ENCODE measurements at regions not wholly inside any gene's neighbourhood (a gene's known extent, or its start where the extent isn't known, plus 50 kb on each side); places are given as distances from the start of the nearest gene placed in this dataset.
"Not testable (repeated sequence)": the region's sequence is repeated elsewhere in the genome, so short reads cannot be mapped to it uniquely, and the experiment has no call there.

DNA sequence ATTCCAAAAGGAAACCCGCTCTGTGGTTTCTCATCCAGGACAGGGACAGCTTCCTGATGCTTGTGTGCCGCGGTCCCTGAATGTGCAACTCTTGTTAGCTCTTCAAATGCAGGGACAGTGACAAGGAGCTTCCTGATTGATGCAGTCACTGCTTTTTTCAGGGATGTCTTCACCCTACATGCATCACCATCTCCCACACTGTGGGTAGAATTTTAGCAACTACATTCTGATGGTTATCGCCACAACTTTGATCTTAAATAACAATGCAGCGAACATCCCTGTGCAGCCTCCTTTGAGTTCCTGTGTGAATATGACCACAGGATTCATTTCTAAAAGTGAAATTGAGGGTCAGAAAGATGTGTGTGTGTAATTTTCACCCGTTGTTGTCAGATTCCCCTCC is 115.0 kb downstream of the GGTLC2 start:
- DNase-seq: no peak

DNA sequence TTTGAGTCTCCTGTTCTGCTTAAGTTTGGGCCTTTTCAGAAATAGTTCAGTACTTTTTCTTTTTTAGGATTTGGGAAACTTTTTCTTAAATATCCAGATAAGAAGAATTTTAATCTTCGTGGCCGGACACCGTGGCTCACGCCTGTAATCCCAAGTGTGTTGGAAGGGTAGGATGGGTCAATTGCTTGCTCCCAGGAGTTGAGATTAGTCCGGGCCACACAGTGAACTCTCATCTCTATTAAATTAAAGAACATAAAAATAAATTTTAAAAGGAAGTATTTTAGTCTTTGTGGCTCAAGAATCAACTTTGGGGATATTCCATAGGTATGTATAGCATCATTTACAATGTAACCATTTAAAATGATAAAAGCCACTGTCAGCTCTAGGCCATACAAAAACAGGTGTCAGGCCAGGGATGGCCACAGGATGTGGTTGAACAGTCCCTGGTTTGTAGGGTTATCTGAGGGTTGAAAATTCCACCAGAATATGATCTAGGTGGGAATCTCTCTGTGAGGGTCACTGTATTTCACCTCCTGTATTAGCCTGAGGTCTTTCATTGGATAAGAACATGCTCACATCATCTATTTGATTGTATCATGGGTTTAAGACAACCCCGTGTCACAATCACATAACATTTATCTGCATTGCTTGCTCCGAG is 115.6 kb downstream of the GGTLC2 start:
- no peak for DNase-seq

DNA sequence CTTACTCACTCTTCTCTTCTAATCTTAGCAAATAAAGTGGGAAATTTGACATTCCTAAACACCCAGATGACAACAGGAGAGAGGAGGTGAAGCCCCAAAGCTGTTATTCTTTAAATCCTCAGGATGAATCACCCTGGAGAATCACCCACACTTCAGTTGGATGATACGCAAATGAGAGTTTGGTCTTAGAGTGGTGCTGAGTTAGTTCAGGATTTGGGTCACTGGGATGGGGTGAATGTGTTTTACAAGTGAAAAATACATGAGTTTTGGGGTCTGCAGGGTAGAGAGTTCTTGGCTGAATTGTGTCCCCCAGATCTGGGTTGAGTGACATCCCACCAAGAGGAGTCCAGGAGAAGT is 117.2 kb downstream of the GGTLC2 start:
- DNase-seq: no peak

DNA sequence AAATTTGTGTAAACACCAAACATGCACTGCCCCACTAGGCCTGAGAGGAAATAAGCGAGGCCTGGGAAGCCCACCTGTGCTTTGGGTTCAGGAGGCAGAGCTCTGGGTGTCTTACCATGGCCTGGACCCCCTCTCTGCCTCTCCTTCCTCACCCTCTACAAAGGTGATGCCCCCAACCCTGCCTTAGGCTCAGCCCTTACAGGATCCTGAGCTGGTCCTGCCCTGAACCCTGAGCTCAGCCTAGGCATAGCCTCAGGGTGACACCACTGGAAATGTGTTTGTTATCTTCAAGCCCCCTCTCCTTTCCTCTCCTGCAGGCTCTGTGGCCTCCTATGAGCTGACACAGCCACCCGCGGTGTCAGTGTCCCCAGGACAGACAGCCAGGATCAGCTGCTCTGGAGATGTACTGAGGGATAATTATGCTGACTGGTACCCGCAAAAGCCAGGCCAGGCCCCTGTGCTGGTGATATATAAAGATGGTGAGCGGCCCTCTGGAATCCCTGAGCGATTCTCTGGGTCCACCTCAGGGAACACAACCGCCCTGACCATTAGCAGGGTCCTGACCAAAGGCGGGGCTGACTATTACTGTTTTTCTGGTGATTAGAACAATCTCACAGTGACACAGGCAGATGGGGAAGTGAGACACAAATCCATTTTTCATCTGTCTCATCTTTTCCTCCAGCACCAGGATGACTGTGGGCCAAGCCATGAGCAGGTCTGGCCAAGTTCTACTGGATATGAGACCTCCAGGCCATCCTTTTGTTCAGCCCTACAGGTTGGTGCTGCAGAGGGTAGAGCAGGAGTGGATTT is 117.8 kb downstream of the GGTLC2 start:
- no peak for DNase-seq

DNA sequence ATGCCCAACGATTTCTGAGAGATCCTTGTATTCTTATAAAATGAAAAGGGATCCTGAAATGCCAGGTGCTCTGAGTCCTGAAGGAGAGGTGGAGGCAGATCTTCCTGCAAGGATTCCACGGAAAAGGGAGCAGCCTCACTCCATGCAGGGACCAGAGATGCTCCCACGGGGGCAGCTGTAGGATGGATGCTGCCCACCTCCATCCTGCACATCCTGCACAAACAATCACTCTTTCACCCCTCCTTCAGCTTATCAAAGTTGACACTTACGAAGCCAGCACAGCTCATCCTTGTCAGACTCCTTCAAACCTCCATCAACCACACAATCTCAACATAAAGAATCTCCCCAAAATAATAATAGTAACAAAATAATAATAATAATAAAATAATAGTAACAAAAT is 119.1 kb downstream of the GGTLC2 start:
- DNase-seq: no peak

DNA sequence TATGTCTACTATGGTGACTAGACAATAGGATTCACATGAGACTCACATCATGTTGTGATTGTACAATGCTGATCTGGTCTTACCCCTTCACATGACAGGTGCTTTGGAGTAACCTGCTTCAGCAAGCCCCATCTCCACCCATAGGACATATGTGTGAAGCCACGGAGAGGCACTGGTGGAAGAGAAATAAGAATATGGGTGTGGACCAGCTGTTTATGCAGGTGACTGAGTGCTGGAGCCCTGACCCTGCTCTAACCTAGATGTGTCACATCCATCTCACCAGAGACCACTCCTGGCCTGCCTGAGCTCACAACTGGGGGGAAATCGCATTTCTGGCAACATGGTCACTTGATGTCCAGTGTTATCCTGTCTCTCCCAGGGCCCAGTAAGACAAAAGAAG is 119.7 kb downstream of the GGTLC2 start:
- no peak for DNase-seq

DNA sequence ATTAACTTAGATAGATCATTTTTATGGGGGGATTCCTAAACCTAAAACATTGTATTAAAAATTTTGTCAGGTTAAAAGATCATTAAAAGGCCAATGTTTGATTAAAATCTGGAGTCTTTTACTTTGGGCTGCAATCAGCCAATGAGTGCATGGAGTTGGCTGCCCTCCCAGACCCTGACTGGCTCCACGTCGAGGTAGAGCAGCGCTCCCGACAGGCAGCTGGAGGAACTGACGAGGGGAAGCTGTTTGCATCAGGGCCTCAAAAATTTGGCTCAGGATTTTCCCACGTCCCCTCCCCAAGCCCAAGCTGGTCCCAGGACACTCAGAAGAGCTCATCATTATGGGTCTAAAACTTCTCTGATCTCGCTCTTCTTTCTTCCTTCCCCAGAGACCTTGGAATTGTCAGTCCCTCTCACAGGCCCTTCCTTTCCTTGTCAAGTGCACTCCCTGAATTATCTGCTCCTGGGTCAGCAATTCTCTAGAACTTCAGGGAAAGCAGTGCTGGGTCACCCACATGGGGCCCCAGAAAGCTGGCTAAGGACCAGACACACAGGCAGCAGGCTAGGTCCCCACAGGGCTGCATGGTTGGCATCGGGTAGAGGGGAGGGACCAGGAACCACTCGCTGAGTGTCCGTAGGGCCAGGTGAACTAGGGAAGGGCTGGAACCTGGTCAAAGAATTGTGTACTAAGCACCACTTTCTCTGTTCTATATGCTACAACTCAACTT is 119.6 kb upstream of the IGLL5 start:
- no peak for DNase-seq

DNA sequence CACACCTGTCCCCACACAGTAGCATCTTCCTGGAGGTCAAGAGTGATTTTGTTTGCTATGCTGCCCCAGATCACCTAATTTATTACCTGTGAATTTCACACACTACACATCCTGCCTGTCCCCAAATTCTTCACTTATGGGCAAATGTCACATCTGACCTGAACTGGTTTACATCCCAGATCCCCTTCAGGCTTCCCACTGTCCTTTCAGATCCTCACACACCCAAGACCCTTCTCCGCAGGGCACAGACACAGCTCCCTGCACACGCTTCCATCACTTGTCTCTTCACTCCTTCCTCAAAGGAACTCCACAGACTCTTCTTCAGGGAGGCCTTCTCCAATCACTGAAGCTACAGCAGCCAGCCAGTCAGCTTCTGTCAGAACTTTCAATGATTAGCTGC is 118.7 kb upstream of the IGLL5 start:
- DNase-seq: no peak

DNA sequence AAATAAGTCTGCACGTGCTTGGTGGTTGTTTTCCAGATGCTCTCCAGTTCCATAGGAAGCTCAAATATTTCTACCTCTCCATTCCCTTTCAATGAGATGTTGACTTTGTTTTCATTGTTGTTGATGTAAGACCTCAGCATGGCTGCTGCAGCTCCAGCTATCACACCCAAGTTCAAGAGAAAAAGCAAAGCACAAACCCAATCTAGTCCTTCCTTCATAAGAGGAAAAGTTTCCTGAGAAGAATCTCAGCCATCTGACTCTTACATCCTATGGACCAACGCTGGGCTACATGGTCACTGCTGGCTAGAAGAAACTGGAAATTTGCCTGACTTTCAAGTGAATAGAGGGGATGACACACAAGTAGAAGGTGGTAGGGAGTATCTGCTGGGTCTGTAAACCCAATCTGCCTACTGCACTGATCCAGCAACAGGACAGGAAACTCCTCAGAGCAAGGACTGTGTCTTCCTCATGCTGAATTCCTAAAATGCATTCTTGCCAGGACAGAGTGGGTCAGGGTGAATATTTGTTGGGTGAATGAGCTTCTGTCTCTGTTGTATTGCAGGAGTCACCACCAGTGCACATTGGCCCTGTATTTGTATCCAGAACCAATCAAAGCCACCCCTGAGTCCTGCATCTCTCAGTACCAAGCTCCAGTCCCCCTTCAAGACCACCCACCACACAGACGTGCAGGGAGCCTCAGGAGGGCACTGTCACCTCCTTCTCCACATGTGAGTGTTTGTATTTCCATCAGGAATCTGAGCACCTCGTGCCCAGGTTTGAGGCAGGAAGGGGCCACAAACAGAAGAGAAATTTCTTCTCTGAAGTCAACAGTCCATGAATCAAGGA is 118.0 kb upstream of the IGLL5 start:
- no peak for DNase-seq

DNA sequence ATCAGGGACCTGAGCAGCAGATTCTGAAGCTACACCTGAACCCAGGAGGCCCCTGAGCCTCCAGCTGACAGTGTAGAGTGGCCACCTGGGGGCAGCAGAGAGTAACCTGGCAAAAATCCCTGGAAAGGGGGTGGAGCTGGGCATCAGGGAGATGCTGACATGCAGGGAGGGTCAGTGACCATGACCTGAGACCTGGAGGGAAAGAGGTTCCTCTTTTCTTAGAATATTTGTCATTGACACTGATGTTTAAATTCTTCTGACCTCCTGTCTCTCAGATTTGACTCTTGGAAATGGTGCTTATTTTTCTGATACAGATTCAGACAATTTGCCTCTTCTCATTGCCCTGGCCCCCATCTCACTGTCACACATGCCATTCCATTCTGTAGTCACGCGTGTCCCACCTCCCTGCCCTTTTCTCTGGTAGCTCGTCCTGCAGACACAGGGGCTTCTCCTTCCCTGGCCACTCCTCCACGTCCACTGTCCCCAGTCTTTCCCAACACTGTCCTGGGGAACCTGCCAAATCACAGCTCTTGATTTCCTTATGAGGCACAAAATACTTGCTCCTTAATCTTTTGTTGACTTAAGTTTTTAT is 117.2 kb upstream of the IGLL5 start:
- DNase-seq: no peak

DNA sequence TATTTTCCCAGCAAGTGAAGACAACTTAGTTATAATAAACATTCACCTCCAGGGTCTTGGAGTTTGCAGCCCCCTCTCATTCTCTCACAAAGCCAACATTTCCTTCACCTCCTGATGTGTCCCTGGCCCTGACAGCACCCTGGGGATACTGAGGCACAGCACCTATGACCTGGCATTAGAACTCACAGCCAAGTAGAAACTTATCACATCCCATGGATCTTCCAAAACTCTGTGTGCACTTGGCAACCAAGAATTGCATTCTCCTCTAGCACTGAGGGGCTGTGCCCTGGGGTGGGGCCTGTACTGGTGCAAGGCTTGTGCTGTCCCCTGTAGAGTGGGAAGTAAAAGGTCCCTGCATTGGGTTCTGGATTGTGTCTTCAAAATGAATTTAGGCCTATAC is 116.7 kb upstream of the IGLL5 start:
- no peak for DNase-seq

DNA sequence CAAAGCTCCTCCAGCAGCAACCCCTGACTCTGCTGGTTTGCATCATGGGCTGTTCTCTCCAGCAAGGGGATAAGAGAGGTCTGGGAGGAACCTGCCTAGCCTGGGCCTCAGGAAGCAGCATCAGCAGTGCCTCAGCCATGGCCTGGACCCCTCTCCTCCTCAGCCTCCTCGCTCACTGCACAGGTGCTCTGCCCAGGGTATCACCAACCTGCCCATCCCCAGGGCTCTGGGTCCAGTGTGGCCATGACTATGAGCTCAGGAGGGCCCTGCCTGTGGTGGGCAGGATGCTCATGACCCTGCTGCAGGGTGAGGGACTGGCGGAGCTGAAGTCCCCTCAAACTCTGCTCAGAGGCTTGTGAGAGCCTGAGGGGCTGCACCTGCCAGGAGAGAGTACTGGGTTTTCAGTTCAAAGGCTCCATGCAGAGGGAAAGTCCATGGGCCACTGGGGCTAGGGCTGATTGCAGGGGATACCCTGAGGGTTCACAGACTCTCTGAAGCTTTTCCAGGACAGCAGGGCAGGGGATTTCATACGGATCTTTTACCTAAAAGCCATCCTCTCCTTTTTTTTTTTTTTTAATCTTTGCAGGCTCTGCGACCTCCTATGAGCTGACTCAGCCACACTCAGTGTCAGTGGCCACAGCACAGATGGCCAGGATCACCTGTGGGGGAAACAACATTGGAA is 115.8 kb upstream of the IGLL5 start:
- DNase-seq: no peak

DNA sequence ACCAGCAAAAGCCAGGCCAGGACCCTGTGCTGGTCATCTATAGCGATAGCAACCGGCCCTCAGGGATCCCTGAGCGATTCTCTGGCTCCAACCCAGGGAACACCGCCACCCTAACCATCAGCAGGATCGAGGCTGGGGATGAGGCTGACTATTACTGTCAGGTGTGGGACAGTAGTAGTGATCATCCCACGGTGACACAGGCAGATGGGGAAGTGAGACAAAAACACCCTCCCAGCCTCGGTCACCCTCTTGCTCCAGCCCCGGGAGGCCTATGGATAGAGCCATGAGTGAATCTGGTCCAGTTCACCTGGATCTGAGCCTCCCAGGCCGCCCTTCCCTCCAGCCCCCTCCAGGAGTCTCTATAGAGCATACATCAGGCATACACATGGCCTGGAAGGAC is 115.2 kb upstream of the IGLL5 start:
- DNase-seq: no peak

DNA sequence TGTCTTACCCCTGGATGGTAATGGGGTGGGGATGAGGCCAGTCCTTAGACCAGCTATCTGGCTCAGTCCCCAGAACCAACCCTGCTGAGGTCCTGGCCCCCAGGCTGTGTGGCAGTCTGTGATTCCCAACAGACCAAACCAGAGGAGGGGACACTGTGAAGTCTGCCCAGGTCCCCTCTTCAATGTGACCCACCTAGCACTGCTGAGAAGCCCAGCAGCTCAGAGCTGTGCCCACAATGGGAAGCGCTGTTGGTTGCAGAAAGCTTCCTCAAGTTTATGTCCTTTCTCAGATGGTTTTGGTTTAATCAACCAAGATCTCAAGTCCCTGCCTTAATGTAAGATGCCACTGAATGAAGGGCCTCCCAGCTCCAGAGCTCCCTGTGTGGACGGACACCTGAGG is 114.7 kb upstream of the IGLL5 start:
- DNase-seq: no peak

DNA sequence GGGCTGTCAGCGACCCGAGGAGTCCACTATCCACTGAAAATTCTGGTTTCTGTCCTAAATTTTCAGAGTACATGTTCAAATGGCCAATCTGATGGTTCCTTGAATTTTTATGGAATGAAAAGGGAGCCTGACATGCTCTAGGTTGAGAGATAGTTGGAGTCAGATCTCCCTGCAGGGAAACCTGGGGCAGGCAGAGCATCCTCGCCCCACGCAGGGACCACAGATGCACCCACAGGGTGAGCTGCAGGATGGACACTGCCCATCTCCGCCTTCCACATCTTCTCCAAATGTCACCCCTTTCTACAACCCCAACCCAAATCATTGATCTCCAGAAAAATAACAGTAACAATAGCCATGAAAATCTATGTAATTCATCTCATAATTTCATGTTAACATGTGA is 114.2 kb upstream of the IGLL5 start:
- no peak for DNase-seq

DNA sequence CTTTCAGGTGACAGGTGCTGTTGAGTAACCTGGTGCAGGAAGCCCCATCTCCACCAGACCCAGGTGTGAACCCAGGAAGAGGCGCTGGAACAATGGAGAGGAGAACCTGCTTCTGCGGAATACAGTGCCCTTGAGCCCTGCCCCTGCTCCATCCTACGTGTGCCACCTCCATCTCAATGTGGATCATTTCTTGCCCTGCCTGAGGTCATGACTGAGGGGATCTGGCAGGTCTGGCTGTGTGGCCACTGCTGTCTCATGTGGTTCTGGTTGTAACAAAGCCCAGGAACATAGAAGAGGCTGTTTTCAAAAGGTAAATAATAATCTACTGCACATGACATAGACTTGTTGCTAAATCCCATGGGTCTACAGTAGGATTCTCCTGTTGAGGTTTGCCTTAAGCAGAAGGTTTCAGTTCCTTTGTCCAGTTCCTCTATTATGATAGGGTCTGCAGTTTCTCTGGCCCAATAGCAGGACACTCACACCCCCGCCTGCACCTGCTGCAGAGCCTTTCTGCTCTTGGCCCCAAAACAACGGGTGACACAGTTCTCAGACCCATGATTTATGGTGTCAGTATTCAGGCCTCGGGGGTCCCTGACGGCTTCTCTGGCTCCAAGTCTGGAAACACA is 113.5 kb upstream of the IGLL5 start:
- DNase-seq: no peak

DNA sequence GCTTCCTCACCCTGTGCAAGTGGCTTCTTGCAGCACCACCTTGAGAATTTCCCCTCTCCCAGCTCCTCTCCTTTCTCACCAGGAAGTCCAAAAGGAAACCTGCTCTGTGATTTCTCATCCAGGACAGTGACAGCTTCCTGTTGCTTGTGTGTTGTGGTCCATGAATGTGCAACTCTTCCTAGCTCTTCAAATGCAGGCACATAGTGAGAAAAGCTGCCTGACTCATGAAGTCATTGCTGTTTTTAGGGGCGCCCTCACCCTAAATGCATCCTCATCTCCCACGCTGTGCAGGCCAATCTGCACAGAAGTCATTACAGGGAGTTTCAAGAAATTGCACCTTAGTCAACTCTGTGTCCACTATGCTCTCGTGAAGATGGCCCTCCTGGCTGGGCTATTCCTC is 112.9 kb upstream of the IGLL5 start:
- DNase-seq: not testable (repeated sequence)

DNA sequence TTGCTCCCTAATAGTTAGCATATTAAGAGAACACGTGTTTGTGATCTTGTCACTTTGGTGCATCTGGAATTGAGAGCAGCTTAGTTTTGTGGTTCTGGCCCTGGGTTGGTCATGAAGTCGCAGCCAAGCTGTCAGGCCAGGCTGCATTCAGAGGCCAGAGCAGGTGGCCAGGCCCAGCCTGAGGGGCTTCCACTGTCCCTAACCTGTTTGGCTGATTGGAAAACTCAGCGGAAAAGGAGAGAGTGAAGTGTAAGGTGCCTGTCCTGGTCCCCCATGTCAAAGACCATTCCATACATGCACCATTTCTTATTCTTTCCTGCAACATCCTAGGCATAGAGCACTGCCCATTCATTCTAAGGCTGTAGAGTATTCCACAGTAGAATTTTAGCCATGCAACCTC is 111.5 kb upstream of the IGLL5 start:
- DNase-seq: no peak

DNA sequence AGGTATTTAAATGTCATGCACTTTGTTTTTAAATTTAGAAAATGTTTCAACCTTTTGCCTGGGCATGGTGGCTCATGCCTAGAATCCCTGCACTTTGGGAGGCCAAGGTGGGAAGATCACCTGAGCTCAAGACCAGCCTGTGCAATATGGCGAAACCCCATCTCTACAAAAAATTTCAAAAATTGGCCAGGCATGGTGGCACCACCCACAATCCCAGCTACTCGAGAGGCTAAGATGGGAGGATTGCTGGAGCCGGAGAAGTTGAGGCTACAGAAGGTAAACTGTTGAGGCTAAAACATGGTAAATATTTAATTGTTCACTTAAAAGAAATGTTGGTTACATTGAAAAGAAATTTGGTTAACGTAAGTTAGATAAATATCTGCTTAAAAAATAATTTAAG is 108.4 kb upstream of the IGLL5 start:
- no peak for DNase-seq

DNA sequence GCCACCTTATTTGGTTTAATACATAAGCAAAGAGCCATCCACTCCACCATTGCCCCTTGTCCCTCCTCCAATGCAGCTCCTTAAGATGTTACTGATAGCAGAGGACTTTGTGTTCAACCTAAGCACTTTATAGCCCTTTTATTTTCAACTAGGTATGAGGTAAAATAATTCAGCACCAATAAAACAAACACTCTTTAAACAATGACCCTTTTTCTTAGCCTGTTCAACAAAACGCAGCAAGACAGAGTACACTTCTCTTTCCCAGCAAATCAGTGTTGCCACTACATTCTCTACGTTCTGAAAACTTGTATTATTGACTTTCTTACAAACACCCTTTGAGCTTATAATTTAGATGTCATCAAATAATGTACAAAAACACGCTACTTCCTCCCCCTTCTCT is 104.0 kb upstream of the IGLL5 start:
- DNase-seq: no peak

Measured in occipital lobe (tissue), 1 donor.